GM19452 (cell line): ENCODE measurements at regions not wholly inside any gene's neighbourhood (a gene's known extent, or its start where the extent isn't known, plus 50 kb on each side); places are given as distances from the start of the nearest gene placed in this dataset.
"Not testable (repeated sequence)": the region's sequence is repeated elsewhere in the genome, so short reads cannot be mapped to it uniquely, and the experiment has no call there.

Experiments used
- ATAC-seq: cut with Tn5 transposase; IDR thresholded peaks from one replicate; pipeline ENCODE4 v1.9.1; 2021; ENCODE audit not compliant: unreplicated experiment

DNA sequence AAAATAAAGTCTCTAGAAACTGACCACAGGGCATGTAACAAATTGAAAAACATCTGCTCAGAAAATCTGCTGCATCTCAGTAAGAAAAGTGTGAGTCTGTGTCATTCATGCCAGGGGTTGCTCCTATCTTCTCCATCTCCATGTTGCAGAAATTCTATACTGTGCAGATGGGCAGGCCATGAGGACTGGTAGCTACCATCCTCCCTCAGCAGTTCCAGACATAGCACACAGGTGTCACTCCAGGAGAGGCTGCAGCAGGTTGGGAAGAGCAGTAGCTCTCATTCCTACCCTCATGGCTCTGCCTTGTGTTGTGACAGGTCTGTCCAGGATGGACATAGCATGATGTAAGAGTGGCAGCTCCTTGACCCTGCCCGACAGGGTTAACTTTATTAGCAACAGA, 173.4 kb downstream of the NDUFS4 start:
- no peak for ATAC-seq

DNA sequence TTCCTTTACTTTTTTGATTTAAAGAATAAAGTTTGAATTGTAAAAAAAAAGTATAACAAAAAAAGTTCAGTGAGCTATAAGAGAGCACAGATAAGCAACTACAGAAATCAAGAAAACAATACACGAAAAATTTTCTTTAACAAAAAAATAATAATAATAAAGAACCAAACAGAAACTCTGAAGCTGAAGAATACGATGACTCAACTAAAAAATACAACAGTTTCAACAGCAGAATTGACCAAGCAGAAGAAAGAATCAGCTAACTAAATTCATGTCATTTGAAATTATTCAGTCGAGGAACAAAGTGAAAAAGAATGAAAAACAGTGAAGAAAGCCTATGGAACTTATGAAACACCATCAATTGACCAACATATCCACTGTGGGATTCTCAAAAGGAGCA, 177.7 kb downstream of the NDUFS4 start:
- no peak for ATAC-seq

DNA sequence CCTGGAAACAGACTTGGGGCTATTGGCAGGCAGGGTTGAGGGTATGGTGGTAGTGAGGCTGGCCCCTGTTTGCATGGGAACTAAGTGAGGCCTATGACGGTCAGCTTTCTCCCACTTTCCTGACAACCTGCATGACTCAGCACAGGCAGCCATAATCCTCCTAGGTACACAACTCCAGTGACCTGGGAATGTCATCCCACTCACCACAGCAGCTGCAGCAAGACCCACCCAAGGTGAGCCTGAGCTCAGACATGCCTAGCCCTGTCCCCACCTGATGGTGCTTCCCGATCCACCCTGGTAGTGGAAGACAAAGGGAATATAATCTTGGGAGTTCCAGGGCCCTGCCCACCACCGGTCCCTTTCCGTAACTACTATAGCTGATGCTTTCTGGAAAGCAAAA, 178.7 kb downstream of the NDUFS4 start:
- ATAC-seq: no peak

DNA sequence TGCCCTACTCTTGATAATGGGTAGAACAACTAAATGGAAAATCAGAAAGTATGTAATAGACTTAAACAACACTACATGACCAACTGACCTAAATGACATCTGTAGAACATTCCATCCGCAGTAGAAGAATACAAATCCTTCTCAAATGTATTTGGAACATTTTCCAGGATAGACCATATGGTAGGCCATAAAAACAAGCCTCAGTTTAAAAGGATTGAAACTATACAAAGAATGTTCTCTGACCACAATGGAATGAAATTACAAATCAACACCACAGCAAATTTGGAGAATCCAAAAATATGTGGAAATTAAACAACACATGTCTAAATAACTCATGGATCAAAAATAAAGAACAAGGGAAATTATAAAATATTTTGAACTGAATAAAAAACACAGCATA, 189.2 kb downstream of the NDUFS4 start:
- no peak for ATAC-seq

DNA sequence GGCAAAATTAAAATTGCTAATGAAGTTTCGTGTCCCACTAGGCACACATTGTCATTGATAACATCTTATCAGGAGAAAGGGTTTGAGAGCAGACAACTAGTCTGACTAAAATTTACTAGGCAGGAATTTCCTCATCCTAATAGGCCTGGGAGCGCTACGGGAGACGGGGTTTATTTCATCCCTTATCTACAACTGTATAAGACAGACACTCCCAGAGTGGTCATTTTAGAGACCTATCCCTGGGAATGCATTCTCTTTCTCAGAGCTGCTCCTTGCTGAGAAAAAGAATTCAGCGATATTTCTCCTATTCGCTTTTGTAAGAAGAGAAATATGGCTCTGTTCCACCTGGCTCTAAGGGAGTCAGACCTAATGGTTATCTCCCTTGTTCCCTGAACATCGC, 191.8 kb downstream of the NDUFS4 start:
- not testable (repeated sequence) for ATAC-seq

DNA sequence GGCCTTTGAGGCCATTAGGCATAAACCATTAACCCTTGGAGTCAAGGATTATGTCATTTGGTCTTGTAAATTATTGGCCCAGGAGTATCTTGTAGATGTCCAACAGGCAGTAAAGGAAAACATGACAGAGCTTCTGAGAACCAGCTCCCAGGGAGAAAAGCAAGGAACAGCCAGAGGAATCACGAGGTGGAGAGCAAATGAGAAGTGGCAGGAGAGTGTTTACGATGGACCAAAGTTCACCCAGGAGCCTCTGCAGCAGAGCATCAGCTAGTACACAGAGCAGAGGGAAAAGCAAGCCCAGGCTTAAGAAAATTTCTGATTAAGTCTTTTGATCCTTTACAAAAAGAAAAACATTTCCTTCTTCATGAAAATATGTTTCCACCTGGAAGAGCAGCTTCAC, 206.2 kb downstream of the NDUFS4 start:
- ATAC-seq: no peak

DNA sequence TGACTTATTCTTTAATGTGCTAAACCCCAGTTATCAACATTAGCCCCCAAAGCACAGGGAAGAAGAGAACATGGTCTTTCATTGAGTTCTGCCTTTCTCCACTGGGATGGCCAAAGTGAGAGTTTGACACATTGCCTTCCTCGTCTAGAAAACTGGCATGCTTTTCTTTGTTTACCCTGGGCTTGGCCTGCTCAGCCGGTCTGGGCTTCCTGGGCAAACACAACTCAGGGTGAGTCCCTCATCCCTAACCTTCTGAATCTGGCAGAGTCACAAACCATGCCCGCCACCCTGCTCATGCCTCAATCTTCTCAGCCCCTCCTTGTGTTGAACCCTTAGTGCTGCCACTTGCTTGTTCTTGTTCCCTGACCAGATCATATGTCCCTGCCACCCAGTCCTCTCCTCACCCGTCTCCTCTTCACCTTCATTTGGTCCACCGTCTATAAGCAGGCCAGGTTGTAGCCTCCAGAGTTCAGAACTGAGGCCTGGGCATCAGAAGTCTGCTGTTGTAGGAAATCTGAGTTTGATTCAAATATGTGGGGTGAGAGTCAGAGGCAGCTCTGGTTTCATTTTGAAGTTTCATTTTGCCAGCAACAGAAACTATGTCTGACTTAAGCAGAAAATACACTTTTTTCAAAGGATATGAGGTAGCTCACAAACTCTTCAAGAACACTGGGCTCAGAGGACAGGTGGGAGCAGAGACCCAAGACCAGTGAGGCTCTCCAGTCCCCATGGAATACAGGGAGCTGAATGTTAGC, 217.6 kb downstream of the NDUFS4 start:
- ATAC-seq: peak; percentile 52

DNA sequence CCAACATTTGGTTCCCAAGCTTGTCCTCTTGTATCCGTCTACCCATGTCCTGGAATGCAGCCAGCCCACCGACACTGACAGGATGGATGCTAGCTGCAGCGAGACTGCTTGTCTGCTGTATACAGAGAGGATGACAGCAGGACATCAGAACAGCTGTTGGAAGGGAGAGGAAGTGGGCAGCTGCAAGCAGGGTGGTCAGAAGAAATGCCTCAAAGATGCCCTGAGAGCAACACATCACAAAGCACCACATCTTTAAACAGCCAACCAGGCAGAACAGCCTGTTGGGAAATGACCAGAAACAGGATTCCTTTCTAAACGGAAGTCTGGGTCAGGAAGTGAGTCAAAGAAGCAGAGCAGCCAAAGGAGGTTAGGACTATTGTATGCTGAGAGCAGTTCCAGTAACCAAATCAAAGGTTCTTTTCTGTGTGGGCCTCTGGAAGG, 219.1 kb downstream of the NDUFS4 start:
- ATAC-seq: peak; percentile 73

DNA sequence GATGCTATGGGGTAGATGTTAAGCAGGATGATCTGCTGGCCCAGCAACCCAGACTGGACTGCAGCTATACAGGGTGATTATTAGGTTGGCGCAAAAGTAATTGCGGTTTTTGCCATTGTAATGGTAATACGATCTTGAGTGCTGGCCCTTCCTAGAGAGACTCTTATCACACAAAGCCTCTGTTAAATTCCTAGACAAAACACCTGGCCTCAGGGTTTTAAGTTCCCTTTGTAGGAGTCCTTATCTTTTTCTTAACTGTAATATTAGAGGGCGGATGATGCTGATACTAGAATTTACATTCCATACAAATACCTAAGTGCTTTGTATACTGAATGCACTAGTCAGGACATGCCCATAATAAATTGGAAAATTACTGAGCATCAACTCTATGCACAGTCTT, 222.2 kb downstream of the NDUFS4 start:
- no peak for ATAC-seq

DNA sequence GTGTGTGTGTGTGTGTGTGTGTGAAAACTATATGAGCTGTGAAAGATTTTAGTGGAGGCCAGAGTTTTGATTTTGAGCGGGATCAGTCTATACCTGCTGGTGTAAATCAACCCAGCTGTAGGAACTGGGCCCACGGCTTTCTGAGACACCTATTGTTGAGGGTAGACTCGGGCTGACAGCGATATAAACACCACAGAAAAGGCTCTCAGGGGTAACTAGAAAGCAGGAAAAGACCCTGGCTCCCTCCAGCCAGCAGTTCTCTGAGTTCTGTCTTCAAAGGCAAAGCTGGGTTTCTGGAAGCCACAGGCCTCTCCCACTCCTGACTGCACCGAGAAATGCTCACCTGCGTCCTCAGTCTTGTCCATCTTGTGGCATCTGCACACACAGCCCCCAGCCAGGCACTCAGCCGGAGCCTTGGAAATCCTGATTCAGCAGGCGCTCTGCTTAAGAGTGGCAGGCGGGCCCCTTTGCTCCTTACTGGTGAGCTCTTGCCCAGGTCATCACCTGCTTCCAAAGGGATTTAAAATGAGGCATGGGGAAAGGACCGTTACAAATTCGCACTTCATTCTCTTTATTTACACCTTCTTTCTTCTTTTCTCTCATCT, 223.3 kb downstream of the NDUFS4 start:
- no peak for ATAC-seq

DNA sequence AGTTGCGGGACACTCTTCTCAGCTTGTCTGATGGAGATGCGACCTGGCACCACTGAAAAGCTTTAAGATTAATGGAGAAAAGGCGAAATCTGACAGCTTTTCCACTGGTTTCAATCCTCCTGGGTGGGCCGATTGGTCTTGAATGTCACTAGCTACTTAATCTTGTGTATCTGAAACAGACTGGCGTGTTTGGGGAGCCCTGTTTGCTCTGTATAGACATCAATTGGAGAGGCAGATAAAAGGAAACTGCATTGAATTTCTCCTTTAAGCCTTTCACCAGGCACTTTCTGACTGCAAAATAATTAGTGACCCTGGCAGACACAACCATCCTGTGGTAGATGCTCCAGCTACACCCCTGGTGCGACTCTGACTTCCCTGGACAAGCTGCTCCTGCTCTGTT, 224.2 kb downstream of the NDUFS4 start:
- no peak for ATAC-seq

DNA sequence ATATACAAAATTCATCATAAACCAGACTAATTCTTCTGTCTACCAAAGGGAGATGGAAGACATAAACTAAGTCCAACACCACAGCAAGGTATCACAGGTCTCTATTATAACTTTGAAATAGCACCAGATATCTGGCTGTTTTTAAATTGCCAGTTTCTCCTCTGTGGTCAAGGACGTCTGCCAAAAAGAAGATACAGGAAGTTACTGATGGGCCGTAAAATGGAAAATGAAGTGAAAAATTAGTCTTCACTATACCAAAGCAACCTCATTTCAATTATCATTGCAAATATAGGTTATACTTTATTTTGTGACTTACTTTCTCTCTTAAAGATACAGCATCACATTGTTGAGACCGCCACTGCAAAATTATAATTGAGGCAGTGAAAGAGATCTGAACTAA, 225.5 kb downstream of the NDUFS4 start:
- no peak for ATAC-seq

DNA sequence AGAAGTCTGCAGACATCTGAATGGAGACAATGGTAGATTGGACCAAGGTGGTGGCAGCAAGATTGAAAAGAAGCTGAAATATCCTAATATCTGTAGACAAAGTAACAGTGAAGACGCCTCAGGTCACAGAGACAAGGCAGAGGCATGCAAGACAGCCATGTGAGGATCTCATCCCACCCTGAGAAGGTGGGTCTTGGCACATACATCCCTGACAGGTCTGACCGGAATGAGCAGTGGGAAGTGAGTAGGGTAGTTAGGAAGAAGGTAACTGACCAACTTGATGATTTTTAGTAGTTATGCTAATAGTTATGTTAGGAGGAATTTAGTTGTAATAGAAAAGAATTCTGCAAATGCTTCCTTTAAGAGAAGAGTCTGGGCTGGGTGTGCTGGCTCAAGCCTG, 229.6 kb downstream of the NDUFS4 start:
- ATAC-seq: no peak

DNA sequence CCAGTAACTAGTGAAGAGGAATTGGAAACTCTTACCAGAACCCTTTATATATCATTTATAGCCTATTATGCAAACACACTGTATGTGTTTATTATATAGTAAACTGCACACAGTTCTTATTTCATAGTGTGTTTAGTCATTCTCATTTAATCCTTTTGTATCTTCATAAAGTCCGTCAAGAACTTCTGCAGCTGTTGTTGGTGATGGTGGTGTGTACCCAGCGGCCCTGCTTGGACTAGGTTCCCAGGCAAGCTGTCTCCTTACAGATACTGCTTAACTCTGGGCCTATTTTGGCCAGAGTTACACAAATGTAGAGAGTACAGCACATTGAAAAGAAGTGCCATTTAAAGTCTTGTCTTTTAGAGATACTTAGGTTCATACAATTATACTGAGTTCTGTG, 231.9 kb downstream of the NDUFS4 start:
- no peak for ATAC-seq

DNA sequence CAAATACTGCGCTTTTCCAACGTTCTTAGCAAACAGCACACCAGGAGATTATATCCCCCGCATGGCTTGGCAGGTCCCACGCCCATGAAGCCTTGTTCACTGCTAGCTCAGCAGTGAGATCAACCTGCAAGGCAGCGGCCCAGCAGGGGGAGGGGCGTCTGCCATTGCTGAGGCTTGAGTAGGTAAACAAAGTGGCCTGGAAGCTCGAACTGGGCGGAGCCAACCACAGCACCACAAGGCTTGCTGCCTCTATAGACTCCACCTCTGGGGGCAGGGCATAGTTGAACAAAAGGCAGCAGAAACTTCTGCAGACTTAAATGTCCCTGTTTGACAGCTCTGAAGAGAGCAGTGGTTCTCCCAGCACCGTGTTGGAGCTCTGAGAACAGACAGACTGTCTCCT, 239.2 kb downstream of the NDUFS4 start:
- ATAC-seq: not testable (repeated sequence)

DNA sequence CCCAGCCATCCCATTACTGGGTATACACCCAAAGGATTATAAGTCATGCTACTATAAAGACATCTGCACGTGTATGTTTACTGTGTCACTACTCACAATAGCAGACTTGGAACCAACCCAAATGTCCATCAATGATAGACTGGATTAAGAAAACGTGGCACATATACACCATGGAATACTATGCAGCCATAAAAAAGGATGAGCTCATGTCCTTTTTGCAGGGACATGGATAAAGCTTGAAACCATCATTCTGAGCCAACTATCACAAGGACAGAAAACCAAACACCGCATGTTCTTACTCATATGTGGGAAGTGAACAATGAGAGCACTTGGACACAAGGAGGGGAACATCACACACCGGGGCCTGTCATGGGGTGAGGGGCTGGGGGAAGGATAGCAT, 248.0 kb downstream of the NDUFS4 start:
- not testable (repeated sequence) for ATAC-seq

DNA sequence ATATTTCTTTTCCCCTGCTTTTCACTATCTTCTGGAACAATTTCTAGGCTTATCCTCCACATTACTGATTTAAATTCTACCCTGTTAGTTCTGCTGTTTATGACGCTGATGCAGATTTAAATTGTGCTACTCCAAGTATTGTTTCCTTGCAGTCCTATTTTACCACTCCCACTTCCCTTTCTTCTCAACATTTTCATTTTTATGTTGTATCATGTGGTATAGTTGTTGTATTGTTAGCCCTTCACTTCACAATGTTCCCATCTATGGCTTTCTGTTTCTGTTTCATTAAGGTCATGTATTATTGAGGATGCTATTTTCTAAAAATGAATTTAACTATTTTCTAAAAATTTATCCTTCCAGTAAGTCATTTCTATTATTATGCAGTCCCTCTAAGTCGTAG, 254.4 kb downstream of the NDUFS4 start:
- ATAC-seq: no peak

DNA sequence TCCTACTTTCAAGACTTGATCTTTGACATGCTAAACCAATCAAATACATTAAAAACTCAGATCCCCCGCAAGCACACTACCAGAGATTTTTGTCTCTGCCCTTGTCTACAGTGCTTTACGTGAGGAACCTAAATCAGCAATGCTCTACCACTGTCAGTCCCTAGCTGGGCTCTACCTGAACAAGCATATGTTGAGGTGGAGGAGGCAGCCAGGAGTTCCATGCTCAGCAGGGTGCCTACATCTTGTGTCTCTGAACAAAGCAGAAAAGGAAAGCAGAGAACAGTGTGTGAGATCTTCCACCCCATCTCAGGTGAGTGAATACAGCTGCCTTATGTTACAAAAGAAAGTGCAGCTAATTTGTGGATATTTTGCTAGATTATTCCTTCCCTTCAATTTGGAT, 255.0 kb downstream of the NDUFS4 start:
- ATAC-seq: no peak

DNA sequence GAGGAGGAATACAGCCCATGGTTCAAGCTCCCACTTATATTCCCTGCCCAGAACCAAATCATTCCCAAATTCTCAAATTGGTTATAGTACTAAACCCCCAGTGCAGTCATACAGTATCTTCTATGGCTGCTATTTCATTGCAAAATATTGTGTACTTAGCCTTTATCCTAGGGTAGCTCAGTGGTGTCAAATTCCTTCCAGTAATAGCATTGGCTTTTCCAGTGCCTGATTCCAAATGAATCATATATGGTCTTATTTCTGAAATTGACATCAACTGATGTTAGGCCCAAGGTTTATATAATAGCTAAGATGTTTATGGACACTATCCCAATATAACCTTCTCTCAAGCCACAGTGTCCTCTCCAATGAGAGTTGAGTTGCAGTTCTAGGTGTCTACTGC, 256.7 kb downstream of the NDUFS4 start:
- ATAC-seq: no peak

DNA sequence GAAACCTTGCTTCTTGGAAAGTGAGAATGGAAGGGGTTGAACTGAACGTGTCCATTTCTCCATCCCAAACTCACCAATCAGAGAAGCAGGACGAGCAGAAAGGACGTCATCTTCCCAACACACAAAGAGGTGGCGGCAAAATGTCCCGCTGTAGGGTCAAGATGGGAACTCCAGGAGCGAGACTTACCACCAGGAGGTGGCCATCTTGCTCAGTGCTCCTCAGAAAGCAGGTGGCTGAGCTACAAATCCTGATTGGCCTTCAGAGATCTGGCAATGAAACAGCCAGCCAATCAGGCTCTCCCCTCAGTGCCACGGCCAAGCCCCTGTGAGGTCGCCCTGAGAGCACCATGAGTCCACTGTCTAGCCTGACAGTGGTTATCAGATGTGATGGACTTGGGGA, 259.0 kb downstream of the NDUFS4 start:
- no peak for ATAC-seq

DNA sequence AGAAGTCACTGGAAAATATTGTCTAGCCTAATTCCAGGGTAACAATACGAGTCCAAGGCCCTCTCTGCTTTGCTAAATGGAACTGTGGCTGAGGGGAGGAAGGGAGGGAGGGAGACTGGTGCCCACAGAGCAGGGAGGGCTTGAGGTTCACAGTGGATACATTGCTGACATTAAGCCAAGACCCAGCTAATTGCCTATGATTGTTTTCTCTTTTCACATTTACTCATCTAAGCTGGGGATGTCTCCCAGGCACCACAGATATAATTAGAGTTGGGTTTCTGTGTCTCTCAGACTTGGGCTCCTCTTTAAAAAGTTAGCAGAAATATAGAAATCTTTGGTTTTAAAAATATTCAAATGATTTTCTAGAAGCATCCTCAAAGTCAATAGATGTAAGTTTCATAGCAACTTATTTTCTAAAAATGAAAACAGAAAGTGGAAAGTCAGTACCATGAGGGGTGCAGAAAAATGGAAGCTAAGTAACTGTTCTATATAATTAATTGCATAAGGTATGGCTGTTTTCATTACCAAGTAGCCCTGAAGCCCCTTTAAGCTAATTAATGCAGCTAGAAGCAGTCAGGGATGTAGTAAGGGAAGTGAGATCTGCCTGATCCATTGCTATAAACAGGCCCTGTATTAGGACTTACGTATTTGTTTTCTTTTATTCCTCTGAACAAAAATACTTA, 259.8 kb downstream of the NDUFS4 start:
- peak; percentile 56 for ATAC-seq

DNA sequence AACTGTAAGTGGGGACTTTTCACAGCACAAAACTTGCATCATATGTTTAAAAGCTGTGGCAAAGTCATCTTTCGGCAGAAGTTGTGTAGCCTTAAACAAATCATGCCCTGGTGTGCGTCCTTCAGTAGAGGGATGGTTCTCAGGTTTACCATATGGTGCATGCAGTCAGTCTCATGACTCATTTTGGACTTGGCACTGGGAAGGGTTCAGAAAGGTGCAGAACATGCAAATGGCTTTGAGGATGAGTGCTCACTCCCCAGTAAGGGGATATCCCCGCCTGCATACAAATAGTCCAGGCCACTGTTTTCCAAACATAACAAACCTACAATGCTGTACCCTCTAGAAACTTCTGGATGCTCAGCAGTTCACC, 260.3 kb downstream of the NDUFS4 start:
- peak; percentile 87 for ATAC-seq
